HepG2 (cell line): ENCODE measurements at regions not wholly inside any gene's neighbourhood (a gene's known extent, or its start where the extent isn't known, plus 50 kb on each side); places are given as distances from the start of the nearest gene placed in this dataset.

Experiments
- ATAC-seq: fragments of 200-7000 bp; cut with Tn5 transposase; 3 replicates; pipeline ENCODE4 v1.9.1; 2020; ENCODE audit warnings: mild to moderate bottlenecking, moderate library complexity
- BruUV-seq: library from RNA; stranded (reverse); fragments of 400-500 nt; replicated peaks from 2 replicates; lab custom pipeline; 2021; lab: Mats Ljungman, UMichigan
- CTCF ChIA-PET: fragments of 300-600 bp; formaldehyde crosslinking; extraction: SDS; loops from one replicate; lab custom pipeline; 2021; ENCODE audit warnings: low total read pairs, inconsistent platforms, low intra/inter-chr PET ratio; lab: Yijun Ruan, JAX
- POLR2A ChIA-PET: fragments of 350-600 bp; sonication (Branson Sonifier 250); formaldehyde crosslinking; loops from one replicate; lab custom pipeline; 2020; ENCODE audit warnings: antibody characterized with exemption, inconsistent platforms; lab: Yijun Ruan, JAX
- DNase-seq: peaks from one replicate; pipeline ENCODE4 v3.0.0-alpha.2; 2015; ENCODE audit warnings: low spot score
- FAIRE-seq: peaks from 3 replicates; lab custom pipeline; 2011; peaks lifted over from hg19 to GRCh38; lab: Jason Lieb, UNC
- H2AFZ ChIP-seq: one replicate; pipeline ENCODE4 v1.6.1; 2011; ENCODE audit warnings: low read length, inconsistent platforms
- H3K27ac ChIP-seq: fragments of 300-600 bp; 3 replicates; pipeline ENCODE4 v1.8.0; 2011; ENCODE audit warnings: mixed run types, mild to moderate bottlenecking, mixed read lengths, low read length, inconsistent platforms; ENCODE audit not compliant: insufficient read depth; ENCODE audit errors: extremely low read length
- H3K27me3 ChIP-seq, 2 experiments: fragments of 200-600 bp in 1 of 2; 2 replicates in 1 of 2; 3 replicates in 1 of 2; pipeline versions ENCODE4 v1.6.0 to v1.8.0; 2011; ENCODE audit warnings: low read length in 2 of 2, mild to moderate bottlenecking in 2 of 2, moderate library complexity in 2 of 2, inconsistent platforms in 1 of 2; ENCODE audit not compliant: insufficient read depth in 2 of 2, control insufficient read depth in 1 of 2
- H3K36me3 ChIP-seq, 2 experiments: fragments of 200-600 bp in 1 of 2; replicated peaks in 1 of 2; 2 replicates in 1 of 2; 3 replicates in 1 of 2; pipeline versions ENCODE4 v1.5.1 to v1.8.0; 2011; ENCODE audit warnings: low read length in 2 of 2, inconsistent platforms in 1 of 2; ENCODE audit not compliant: insufficient read depth in 2 of 2, control insufficient read depth in 1 of 2
- H3K4me1 ChIP-seq: 2 replicates; pipeline ENCODE4 v1.5.1; 2012; ENCODE audit warnings: low read length, inconsistent platforms; ENCODE audit not compliant: insufficient read depth
- H3K4me2 ChIP-seq: 2 replicates; pipeline ENCODE4 v1.6.0; 2011; ENCODE audit warnings: low read depth, low read length, inconsistent platforms
- H3K4me3 ChIP-seq, 3 experiments: fragments of 200-600 bp in 1 of 3; sonication (generic), shearing (Covaris generic) in 1 of 3; replicated peaks in 1 of 3; 2 replicates each; pipeline ENCODE4 v1.5.1; 2011 to 2016; ENCODE audit warnings: low read length in 3 of 3, inconsistent platforms in 2 of 3, low read depth in 2 of 3, mild to moderate bottlenecking in 2 of 3, control low read depth in 1 of 3, mixed read lengths in 1 of 3; ENCODE audit not compliant: insufficient read depth in 1 of 3
- H3K79me2 ChIP-seq: one replicate; pipeline ENCODE4 v1.6.1; 2011; ENCODE audit warnings: low read length, inconsistent platforms; ENCODE audit not compliant: insufficient read depth
- H3K9ac ChIP-seq: 2 replicates; pipeline ENCODE4 v1.6.0; 2011; ENCODE audit warnings: mild to moderate bottlenecking, low read depth, low read length, inconsistent platforms; ENCODE audit not compliant: insufficient read depth
- H3K9me3 ChIP-seq: 2 replicates; pipeline ENCODE4 v1.5.1; 2012; ENCODE audit warnings: mild to moderate bottlenecking, low read length
- H4K20me1 ChIP-seq: 2 replicates; pipeline ENCODE4 v1.6.0; 2011; ENCODE audit warnings: inconsistent platforms, mild to moderate bottlenecking, low read length, moderate library complexity; ENCODE audit not compliant: insufficient read depth
- ARNT2 ChIP-seq: sonication (generic); formaldehyde crosslinking; IDR thresholded peaks from 2 replicates; pipeline ENCODE4 v1.8.0; 2022; ENCODE audit warnings: mild to moderate bottlenecking, low read depth, missing genetic modification reagents, moderate library complexity
- CEBPB ChIP-seq: IDR thresholded peaks from 2 replicates; pipeline ENCODE4 v1.6.1; 2011; ENCODE audit warnings: low read depth, low read length, improper control_type of control experiment, borderline replicate concordance
- CEBPG ChIP-seq: IDR thresholded peaks from 2 replicates; pipeline ENCODE4 v1.6.1; 2016
- CSRNP1 ChIP-seq: sonication (generic); formaldehyde crosslinking; IDR thresholded peaks from 2 replicates; pipeline ENCODE4 v1.8.1; 2023; ENCODE audit warnings: mild to moderate bottlenecking, missing genetic modification reagents
- GRHL1 ChIP-seq: sonication (generic); formaldehyde crosslinking; conservative IDR thresholded peaks from 2 replicates; pipeline ENCODE4 v1.8.0; 2022; ENCODE audit warnings: missing genetic modification reagents
- MNT ChIP-seq: fragments of 450-650 bp; IDR thresholded peaks from 2 replicates; pipeline ENCODE4 v1.6.1; 2016
- MYC ChIP-seq: sonication (generic); formaldehyde crosslinking; IDR thresholded peaks from 2 replicates; pipeline ENCODE4 v1.9.0; 2021; ENCODE audit warnings: missing genetic modification reagents, borderline replicate concordance
- SKIL ChIP-seq: sonication (generic); formaldehyde crosslinking; IDR thresholded peaks from 2 replicates; pipeline ENCODE4 v1.8.0; 2022; ENCODE audit warnings: missing genetic modification reagents, mild to moderate bottlenecking, moderate library complexity, borderline replicate concordance
- TEAD3 ChIP-seq: optimal IDR thresholded peaks from 2 replicates; pipeline ENCODE3; 2016; ENCODE audit warnings: borderline replicate concordance
- ZNF264 ChIP-seq: sonication (generic); formaldehyde crosslinking; IDR thresholded peaks from 2 replicates; pipeline ENCODE4 v1.4.0; 2020; ENCODE audit warnings: missing genetic modification reagents
- ZNF292 ChIP-seq: sonication (generic); formaldehyde crosslinking; IDR thresholded peaks from 2 replicates; pipeline ENCODE4 v1.8.1; 2022; ENCODE audit warnings: mild to moderate bottlenecking, low read depth, missing genetic modification reagents, borderline replicate concordance
- ZNF576 ChIP-seq: sonication (generic); formaldehyde crosslinking; IDR thresholded peaks from 2 replicates; pipeline ENCODE4 v1.4.0; 2020; ENCODE audit warnings: mild to moderate bottlenecking, missing genetic modification reagents
- ZNF770 ChIP-seq: sonication (generic); formaldehyde crosslinking; IDR thresholded peaks from 2 replicates; pipeline ENCODE4 v1.5.0; 2020; ENCODE audit warnings: mild to moderate bottlenecking, missing genetic modification reagents
- WGBS: methylation state at CpG from one replicate; pipeline ENCODE4 v1.1.6; 2017; ENCODE audit warnings: low lambda C conversion rate; 5-methylcytosine and 5-hydroxymethylcytosine counted together
- in situ Hi-C: cut with HindIII; loops from 2 replicates; pipeline ENCODE4 v1.10.0; 2017; ENCODE audit warnings: low pct_unique_long_range_greater_than_20kb; ENCODE audit not compliant: extremely low pct_ligation_motif_present
- intact Hi-C: fragments of 100-400 bp; cut with micrococcal nuclease; formaldehyde crosslinking; loops from one replicate; pipeline ENCODE4 v1.10.0; 2022; ENCODE audit not compliant: unreplicated experiment

GRCh38 chr16:50425648-50426047 lies 56.9 kb upstream of the BRD7 start (continued):
- TF ChIP-seq CSRNP1 (CRISPR knock-in tag) = no peak
- TF ChIP-seq ZNF576 (CRISPR knock-in tag) = no peak
- TF ChIP-seq SKIL (CRISPR knock-in tag) = 0 out of 2 replicates have a peak, but pooled peaks have one; percentile 51
- TF ChIP-seq TEAD3 (CRISPR knock-in tag) = peak; percentile 36
- peak; percentile 37; the same call in 1 of the 2 replicates for TF ChIP-seq MYC (CRISPR knock-in tag)
- peak; percentile 51 for TF ChIP-seq MNT

GRCh38 chr16:50425044-50425443 lies 56.3 kb upstream of the BRD7 start:
- H3K79me2 ChIP-seq = no peaks in the 10 kb centered on the region
- ChIA-PET CTCF (no interaction called here), POLR2A (no interaction called here)
- H3K9ac ChIP-seq = no peak overlapping the region
- BruUV-seq = no TSS peak
- FAIRE-seq (no peak), DNase-seq (no peak), ATAC-seq (peak; percentile 55)
- no peak overlapping the region for H2AFZ ChIP-seq
- H4K20me1 ChIP-seq = no peaks in the 10 kb centered on the region
- no peaks in the 10 kb centered on the region for H3K36me3 ChIP-seq
- intact Hi-C loops = no loop called here
- peaks cover 2 to 15% of the 10 kb centered on the region in 2 experiments; a peak in 3 of 5 replicates for H3K27me3 ChIP-seq
- 13% methylated on average over 3 of the region's 3 CpGs for WGBS
- peaks cover 4% of the 10 kb centered on the region; the same call in 1 of the 2 replicates for H3K9me3 ChIP-seq
- no peak overlapping the region for H3K4me3 ChIP-seq
- H3K4me1 ChIP-seq = peaks cover 32% of the 10 kb centered on the region
- in situ Hi-C loops = no loop called here
- H3K27ac ChIP-seq = no peak overlapping the region
- H3K4me2 ChIP-seq = peak overlapping the region; percentile 43
- no peak for TF ChIP-seq GRHL1 (CRISPR knock-in tag)
- 0 out of 2 replicates have a peak, but pooled peaks have one; percentile 4 for TF ChIP-seq CEBPG
- no peak for TF ChIP-seq ZNF292
- peak; percentile 57 for TF ChIP-seq ZNF770 (CRISPR knock-in tag)
- peak; percentile 49; the same call in 1 of the 2 replicates for TF ChIP-seq CEBPB
- no peak for TF ChIP-seq ZNF264 (CRISPR knock-in tag)
- TF ChIP-seq ARNT2 = no peak
